Panc1 (cell line): ENCODE measurements at regions not wholly inside any gene's neighbourhood (a gene's known extent, or its start where the extent isn't known, plus 50 kb on each side); places are given as distances from the start of the nearest gene placed in this dataset.

Experiments used
- CTCF ChIP-seq: fragments of 450-650 bp; IDR thresholded peaks from 2 replicates; pipeline ENCODE4 v1.5.1; 2017; ENCODE audit warnings: mild to moderate bottlenecking
- POLR2AphosphoS5 ChIP-seq: IDR thresholded peaks from 2 replicates; pipeline ENCODE4 v1.6.1; 2012; ENCODE audit warnings: mild to moderate bottlenecking, low read depth, low read length, moderate library complexity
- REST ChIP-seq, 2 experiments: IDR thresholded peaks; 2 replicates each; pipeline ENCODE4 v1.6.1; 2011 to 2012; ENCODE audit warnings: low read depth in 2 of 2, control low read depth in 1 of 2, low read length in 1 of 2, mild to moderate bottlenecking in 1 of 2, moderate library complexity in 1 of 2; ENCODE audit not compliant: insufficient read depth in 1 of 2
- TCF7L2 ChIP-seq: IDR thresholded peaks from 2 replicates; pipeline ENCODE4 v1.6.1; 2011; ENCODE audit warnings: mild to moderate bottlenecking, low read depth, low read length, inconsistent platforms

GRCh38 chr9:65403721-65404120 is 118.7 kb upstream of the FOXD4L5 start:
- TF ChIP-seq CTCF (no peak), POLR2AphosphoS5 (no peak), TCF7L2 (no peak), REST (IDR thresholded peaks at IDR 0.05; ENCODE audit: insufficient read depth in 1 of 2, low read depth in 2 of 2, low read length in 1 of 2) (no peak)
